ENCODE measurements at regions not wholly inside any gene's neighbourhood (a gene's known extent, or its start where the extent isn't known, plus 50 kb on each side); places are given as distances from the start of the nearest gene placed in this dataset.

- TF ChIP-seq PKNOX1 (IDR thresholded peaks at IDR 0.05) (no peak), MEF2A (IDR thresholded peaks at IDR 0.05; ENCODE audit: insufficient read depth, low read depth, low read length) (no peak), ZNF24 (IDR thresholded peaks at IDR 0.05) (no peak), RFX5 (IDR thresholded peaks at IDR 0.05; ENCODE audit: low read depth, low read length) (no peak), BACH1 (IDR thresholded peaks at IDR 0.05; ENCODE audit: borderline replicate concordance) (no peak), PRDM15 (CRISPR knock-in tag; IDR thresholded peaks at IDR 0.05) (no peak), EED (IDR thresholded peaks at IDR 0.05; ENCODE audit: low read depth) (no peak), IRF3 (IDR thresholded peaks at IDR 0.05) (no peak)
Measured at GRCh38 chr17:68790492-68790891, 164.7 kb downstream of the ABCA8 start (continued).
